ENCODE measurements at regions not wholly inside any gene's neighbourhood (a gene's known extent, or its start where the extent isn't known, plus 50 kb on each side); places are given as distances from the start of the nearest gene placed in this dataset.
"Not testable (repeated sequence)": the region's sequence is repeated elsewhere in the genome, so short reads cannot be mapped to it uniquely, and the experiment has no call there.

- DNase-seq (ENCODE audit: low spot score), result not testable (repeated sequence)
Observed at GRCh38 chr21:10366210-10366609, 155.2 kb upstream of the TPTE start.

- not testable (repeated sequence) for DNase-seq (ENCODE audit: low spot score)
Observed at GRCh38 chr21:10367586-10367985, 153.8 kb upstream of the TPTE start.

GRCh38 chr21:10368323-10368798 is 153.0 kb upstream of the TPTE start:
- not testable (repeated sequence) for DNase-seq (ENCODE audit: low spot score)

- DNase-seq (ENCODE audit: low spot score), result not testable (repeated sequence)
Observed at GRCh38 chr21:10369289-10369688, 152.1 kb upstream of the TPTE start.

GRCh38 chr21:10377758-10378157 is 143.6 kb upstream of the TPTE start:
- DNase-seq (ENCODE audit: low spot score), result not testable (repeated sequence)

- not testable (repeated sequence) for DNase-seq (ENCODE audit: low spot score)
Observed at GRCh38 chr21:10379816-10380215, 141.6 kb upstream of the TPTE start.

GRCh38 chr21:10381687-10382060 is 139.7 kb upstream of the TPTE start:
- DNase-seq (ENCODE audit: low spot score), result not testable (repeated sequence)

GRCh38 chr21:10382135-10382534 is 139.2 kb upstream of the TPTE start:
- not testable (repeated sequence) for DNase-seq (ENCODE audit: low spot score)

- DNase-seq (ENCODE audit: low spot score), result not testable (repeated sequence)
Observed at GRCh38 chr21:10382580-10382979, 138.8 kb upstream of the TPTE start.

GRCh38 chr21:10383571-10383970 is 137.8 kb upstream of the TPTE start:
- not testable (repeated sequence) for DNase-seq (ENCODE audit: low spot score)

- not testable (repeated sequence) for DNase-seq (ENCODE audit: low spot score)
Observed at GRCh38 chr21:10384304-10384861, 137.0 kb upstream of the TPTE start.

- DNase-seq (ENCODE audit: low spot score), result not testable (repeated sequence)
Observed at GRCh38 chr21:10385202-10385601, 136.2 kb upstream of the TPTE start.

- not testable (repeated sequence) for DNase-seq (ENCODE audit: low spot score)
Observed at GRCh38 chr21:10385898-10386527, 135.4 kb upstream of the TPTE start.

GRCh38 chr21:10387692-10388450 is 133.5 kb upstream of the TPTE start:
- not testable (repeated sequence) for DNase-seq (ENCODE audit: low spot score)

- DNase-seq (ENCODE audit: low spot score), result not testable (repeated sequence)
Observed at GRCh38 chr21:10388625-10389024, 132.8 kb upstream of the TPTE start.

GRCh38 chr21:10392301-10392700 is 129.1 kb upstream of the TPTE start:
- DNase-seq (ENCODE audit: low spot score), result not testable (repeated sequence)

GRCh38 chr21:10395963-10396362 is 125.4 kb upstream of the TPTE start:
- not testable (repeated sequence) for DNase-seq (ENCODE audit: low spot score)

GRCh38 chr21:10397495-10397915 is 123.9 kb upstream of the TPTE start:
- DNase-seq (ENCODE audit: low spot score), result not testable (repeated sequence)

- DNase-seq (ENCODE audit: low spot score), result not testable (repeated sequence)
Observed at GRCh38 chr21:10398692-10399489, 122.5 kb upstream of the TPTE start.

GRCh38 chr21:10400622-10401361 is 120.6 kb upstream of the TPTE start:
- DNase-seq (ENCODE audit: low spot score), result not testable (repeated sequence)

- not testable (repeated sequence) for DNase-seq (ENCODE audit: low spot score)
Observed at GRCh38 chr21:10402461-10402860, 118.9 kb upstream of the TPTE start.

Measured in D341Med (cell line).